CMK (cell line): ENCODE measurements at regions not wholly inside any gene's neighbourhood (a gene's known extent, or its start where the extent isn't known, plus 50 kb on each side); places are given as distances from the start of the nearest gene placed in this dataset.
"Not testable (repeated sequence)": the region's sequence is repeated elsewhere in the genome, so short reads cannot be mapped to it uniquely, and the experiment has no call there.

Source experiments
- DNase-seq: peaks from one replicate; pipeline ENCODE4 v3.0.0-alpha.2; 2010; ENCODE audit warnings: low read depth

GRCh38 chrX:42290608-42291007 is 367.3 kb upstream of the CASK start:
- DNase-seq: no peak

GRCh38 chrX:42289492-42290385 is 366.4 kb upstream of the CASK start:
- DNase-seq: no peak

GRCh38 chrX:42285681-42286080 is 362.3 kb upstream of the CASK start:
- DNase-seq: not testable (repeated sequence)

- DNase-seq: no peak
Observed at GRCh38 chrX:42276982-42277690, 353.8 kb upstream of the CASK start.

- no peak for DNase-seq
Observed at GRCh38 chrX:42274151-42274550, 350.8 kb upstream of the CASK start.

- DNase-seq: no peak
Observed at GRCh38 chrX:42273387-42273786, 350.0 kb upstream of the CASK start.

- no peak for DNase-seq
Observed at GRCh38 chrX:42269186-42269585, 345.8 kb upstream of the CASK start.

GRCh38 chrX:42260854-42261253 is 337.5 kb upstream of the CASK start:
- DNase-seq: no peak

GRCh38 chrX:42248226-42248625 is 324.9 kb upstream of the CASK start:
- DNase-seq: no peak

GRCh38 chrX:42247241-42247640 is 323.9 kb upstream of the CASK start:
- DNase-seq: no peak

GRCh38 chrX:42246814-42247213 is 323.5 kb upstream of the CASK start:
- DNase-seq: no peak

- DNase-seq: no peak
Observed at GRCh38 chrX:42242004-42242403, 318.6 kb upstream of the CASK start.

- DNase-seq: no peak
Observed at GRCh38 chrX:42241421-42241820, 318.1 kb upstream of the CASK start.

- DNase-seq: no peak
Observed at GRCh38 chrX:42237956-42238355, 314.6 kb upstream of the CASK start.

- no peak for DNase-seq
Observed at GRCh38 chrX:42229533-42229932, 306.2 kb upstream of the CASK start.

- no peak for DNase-seq
Observed at GRCh38 chrX:42220666-42221065, 297.3 kb upstream of the CASK start.

GRCh38 chrX:42220083-42220482 is 296.7 kb upstream of the CASK start:
- DNase-seq: no peak

GRCh38 chrX:42219231-42219630 is 295.9 kb upstream of the CASK start:
- no peak for DNase-seq

- DNase-seq: no peak
Observed at GRCh38 chrX:42195506-42195905, 272.2 kb upstream of the CASK start.

- DNase-seq: no peak
Observed at GRCh38 chrX:42189576-42189975, 266.2 kb upstream of the CASK start.

GRCh38 chrX:42188730-42189129 is 265.4 kb upstream of the CASK start:
- no peak for DNase-seq

GRCh38 chrX:42176789-42177188 is 253.4 kb upstream of the CASK start:
- no peak for DNase-seq

GRCh38 chrX:42175843-42176242 is 252.5 kb upstream of the CASK start:
- DNase-seq: no peak
